HUES64 (cell line): ENCODE measurements at regions not wholly inside any gene's neighbourhood (a gene's known extent, or its start where the extent isn't known, plus 50 kb on each side); places are given as distances from the start of the nearest gene placed in this dataset.
A peak's percentile ranks its signal among the peaks of the same experiment; 100 is the strongest.

Experiments
- H3K27ac ChIP-seq: 2 replicates; pipeline ENCODE4 v1.7.0; 2013; ENCODE audit warnings: low read depth, low read length, inconsistent platforms
- H3K27me3 ChIP-seq: 2 replicates; pipeline ENCODE4 v1.6.1; 2013; ENCODE audit warnings: mild to moderate bottlenecking, low read length; ENCODE audit not compliant: insufficient read depth
- H3K36me3 ChIP-seq: 2 replicates; pipeline ENCODE4 v1.6.1; 2013; ENCODE audit warnings: mild to moderate bottlenecking, low read length; ENCODE audit not compliant: insufficient read depth
- H3K4me1 ChIP-seq: 2 replicates; pipeline ENCODE4 v1.6.1; 2013; ENCODE audit warnings: mild to moderate bottlenecking, low read length, moderate library complexity; ENCODE audit not compliant: insufficient read depth
- H3K4me3 ChIP-seq: 2 replicates; pipeline ENCODE4 v1.5.1; 2013; ENCODE audit warnings: mild to moderate bottlenecking, low read length, moderate library complexity
- H3K9ac ChIP-seq: 2 replicates; pipeline ENCODE4 v1.6.1; 2013; ENCODE audit warnings: mild to moderate bottlenecking, low read depth, low read length
- H3K9me3 ChIP-seq: 2 replicates; pipeline ENCODE4 v1.6.1; 2013; ENCODE audit warnings: low read depth, low read length; ENCODE audit not compliant: insufficient read depth
- WGBS: fragments of 150-250, 120-280 bp; methylation state at CpG from one replicate; pipeline ENCODE4 v1.1.7; 2013; ENCODE audit warnings: missing lambda C conversion rate; 5-methylcytosine and 5-hydroxymethylcytosine counted together

GRCh38 chr9:695252-695651 is 146.2 kb upstream of the DMRT1 start:
- WGBS: 92% methylated on average over 3 of the region's 4 CpGs
- H3K9ac ChIP-seq: no peak overlapping the region

GRCh38 chr9:696332-697323 is 144.9 kb upstream of the DMRT1 start:
- 79% methylated on average over 7 of the region's 9 CpGs for WGBS
- Histone ChIP-seq H3K9ac (no peak overlapping the region), H3K27me3 (no peaks in the 10 kb centered on the region), H3K9me3 (no peaks in the 10 kb centered on the region), H3K4me3 (no peak overlapping the region), H3K27ac (no peak overlapping the region), H3K4me1 (peaks cover 41% of the 10 kb centered on the region), H3K36me3 (no peaks in the 10 kb centered on the region)

More at GRCh38 chr9:695252-695651, 146.2 kb upstream of the DMRT1 start:
- Histone ChIP-seq H3K36me3 (no peaks in the 10 kb centered on the region), H3K9me3 (no peaks in the 10 kb centered on the region), H3K4me1 (peaks cover 46% of the 10 kb centered on the region), H3K27me3 (no peaks in the 10 kb centered on the region), H3K27ac (no peak overlapping the region), H3K4me3 (no peak overlapping the region)

GRCh38 chr9:698276-698675 is 143.2 kb upstream of the DMRT1 start:
- Histone ChIP-seq H3K9ac (no peak overlapping the region), H3K27me3 (no peaks in the 10 kb centered on the region), H3K27ac (no peak overlapping the region), H3K9me3 (no peaks in the 10 kb centered on the region), H3K36me3 (no peaks in the 10 kb centered on the region), H3K4me1 (peaks cover 36% of the 10 kb centered on the region), H3K4me3 (no peak overlapping the region)
- 91% methylated on average over 5 of the region's 5 CpGs for WGBS

- Histone ChIP-seq H3K27me3 (no peaks in the 10 kb centered on the region), H3K4me1 (peaks cover 30% of the 10 kb centered on the region), H3K4me3 (no peak overlapping the region), H3K27ac (no peak overlapping the region), H3K9me3 (no peaks in the 10 kb centered on the region), H3K9ac (no peak overlapping the region), H3K36me3 (no peaks in the 10 kb centered on the region)
- WGBS: 63% methylated on average over 6 of the region's 6 CpGs
These were observed 142.5 kb upstream of the DMRT1 start for GRCh38 chr9:698954-699353.

- Histone ChIP-seq H3K27me3 (no peaks in the 10 kb centered on the region), H3K9ac (no peak overlapping the region), H3K36me3 (no peaks in the 10 kb centered on the region), H3K4me1 (peaks cover 26% of the 10 kb centered on the region), H3K4me3 (no peak overlapping the region), H3K9me3 (no peaks in the 10 kb centered on the region), H3K27ac (no peak overlapping the region)
- no CpG with 5 or more reads among the region's 1 CpG for WGBS
These were observed 142.1 kb upstream of the DMRT1 start for GRCh38 chr9:699396-699795.

GRCh38 chr9:700365-701282 is 140.9 kb upstream of the DMRT1 start:
- Histone ChIP-seq H3K27ac (no peak overlapping the region), H3K4me3 (no peak overlapping the region), H3K4me1 (peaks cover 21% of the 10 kb centered on the region), H3K9ac (no peak overlapping the region), H3K9me3 (no peaks in the 10 kb centered on the region), H3K36me3 (no peaks in the 10 kb centered on the region), H3K27me3 (no peaks in the 10 kb centered on the region; the same call in 1 of the 2 replicates)
- 92% methylated on average over 8 of the region's 9 CpGs for WGBS

- Histone ChIP-seq H3K36me3 (no peaks in the 10 kb centered on the region), H3K4me3 (no peak overlapping the region), H3K9me3 (no peaks in the 10 kb centered on the region), H3K9ac (no peak overlapping the region), H3K4me1 (peaks cover 27% of the 10 kb centered on the region), H3K27ac (no peak overlapping the region), H3K27me3 (peaks cover 13% of the 10 kb centered on the region)
- WGBS: 92% methylated on average over 2 of the region's 2 CpGs
These were observed 138.1 kb upstream of the DMRT1 start for GRCh38 chr9:703392-703791.

- 91% methylated on average over 1 of the region's 2 CpGs for WGBS
These were observed 135.4 kb upstream of the DMRT1 start for GRCh38 chr9:706073-706472.

GRCh38 chr9:706606-707459 is 134.7 kb upstream of the DMRT1 start:
- H3K36me3 ChIP-seq: peaks cover 14% of the 10 kb centered on the region
- H3K4me1 ChIP-seq: peaks cover 23% of the 10 kb centered on the region
- H3K9me3 ChIP-seq: no peaks in the 10 kb centered on the region
- peaks cover 14% of the 10 kb centered on the region for H3K27me3 ChIP-seq
- peak overlapping the region; percentile 70 for H3K9ac ChIP-seq
- H3K27ac ChIP-seq: peak overlapping the region; percentile 46; the same call in 1 of the 2 replicates
- peak overlapping the region; percentile 59 for H3K4me3 ChIP-seq
- 8% methylated on average over 51 of the region's 51 CpGs for WGBS

More at GRCh38 chr9:706073-706472, 135.4 kb upstream of the DMRT1 start:
- no peak overlapping the region for H3K4me3 ChIP-seq
- H3K9me3 ChIP-seq: no peaks in the 10 kb centered on the region
- H3K27me3 ChIP-seq: peaks cover 14% of the 10 kb centered on the region
- H3K9ac ChIP-seq: peak overlapping the region; percentile 70; the same call in 1 of the 2 replicates
- peaks cover 6% of the 10 kb centered on the region for H3K36me3 ChIP-seq
- H3K4me1 ChIP-seq: peaks cover 23% of the 10 kb centered on the region
- no peak overlapping the region for H3K27ac ChIP-seq

GRCh38 chr9:708182-708550 is 133.3 kb upstream of the DMRT1 start:
- Histone ChIP-seq H3K9ac (no peak overlapping the region), H3K9me3 (no peaks in the 10 kb centered on the region), H3K4me1 (peaks cover 23% of the 10 kb centered on the region), H3K27ac (no peak overlapping the region), H3K4me3 (no peak overlapping the region), H3K36me3 (peaks cover 22% of the 10 kb centered on the region), H3K27me3 (peaks cover 14% of the 10 kb centered on the region)
- WGBS: 45% methylated on average over 7 of the region's 7 CpGs
